Effector memory CD4-positive, alpha-beta T cell (primary cell): ENCODE measurements at regions not wholly inside any gene's neighbourhood (a gene's known extent, or its start where the extent isn't known, plus 50 kb on each side); places are given as distances from the start of the nearest gene placed in this dataset.

Experiments used
- DNase-seq, 3 donors: peaks; one replicate each; pipeline ENCODE4 v3.0.0-alpha.2; 2020
- H3K27ac ChIP-seq: 2 replicates; pipeline ENCODE4 v1.7.0; 2013; ENCODE audit warnings: mild to moderate bottlenecking, low read length, moderate library complexity; ENCODE audit not compliant: insufficient read depth, poor library complexity, severe bottlenecking
- H3K27me3 ChIP-seq: replicated peaks from 2 replicates; pipeline ENCODE4 v1.7.0; 2013; ENCODE audit warnings: mild to moderate bottlenecking, low read length; ENCODE audit not compliant: insufficient read depth, control insufficient read depth, poor library complexity, severe bottlenecking
- H3K36me3 ChIP-seq: 2 replicates; pipeline ENCODE4 v1.7.0; 2013; ENCODE audit warnings: mild to moderate bottlenecking, low read length, moderate library complexity; ENCODE audit not compliant: control insufficient read depth, insufficient read depth
- H3K4me1 ChIP-seq: 2 replicates; pipeline ENCODE4 v1.7.0; 2013; ENCODE audit warnings: low read length, mild to moderate bottlenecking; ENCODE audit not compliant: control insufficient read depth, insufficient read depth, poor library complexity, severe bottlenecking
- H3K4me3 ChIP-seq: 2 replicates; pipeline ENCODE4 v1.7.0; 2013; ENCODE audit warnings: low read length, low read depth, mild to moderate bottlenecking; ENCODE audit not compliant: insufficient read depth, poor library complexity, severe bottlenecking
- H3K9me3 ChIP-seq: 2 replicates; pipeline ENCODE4 v1.7.0; 2013; ENCODE audit warnings: mild to moderate bottlenecking, low read length, moderate library complexity; ENCODE audit not compliant: control insufficient read depth

- DNase-seq: no peak
- no peaks in the 10 kb centered on the region for H3K36me3 ChIP-seq
- H3K4me3 ChIP-seq: no peak overlapping the region
- no peaks in the 10 kb centered on the region for H3K4me1 ChIP-seq
- H3K9me3 ChIP-seq: no peaks in the 10 kb centered on the region
- no peak overlapping the region for H3K27ac ChIP-seq
- H3K27me3 ChIP-seq: no peaks in the 10 kb centered on the region
These were observed 242.3 kb upstream of the GRIP1 start for GRCh38 chr12:66921151-66921550.

GRCh38 chr12:66925083-66925482 is 246.2 kb upstream of the GRIP1 start:
- no peaks in the 10 kb centered on the region for H3K9me3 ChIP-seq
- H3K36me3 ChIP-seq: no peaks in the 10 kb centered on the region
- H3K4me3 ChIP-seq: no peak overlapping the region
- no peak overlapping the region for H3K27ac ChIP-seq
- no peaks in the 10 kb centered on the region for H3K4me1 ChIP-seq
- no peaks in the 10 kb centered on the region for H3K27me3 ChIP-seq
- DNase-seq: no peak

- H3K9me3 ChIP-seq: no peaks in the 10 kb centered on the region
- H3K36me3 ChIP-seq: no peaks in the 10 kb centered on the region
- no peak overlapping the region for H3K27ac ChIP-seq
- DNase-seq: no peak
- no peaks in the 10 kb centered on the region for H3K4me1 ChIP-seq
- H3K27me3 ChIP-seq: no peaks in the 10 kb centered on the region
- H3K4me3 ChIP-seq: no peak overlapping the region
These were observed 250.2 kb upstream of the GRIP1 start for GRCh38 chr12:66929121-66929520.

GRCh38 chr12:66931091-66931490 is 252.2 kb upstream of the GRIP1 start:
- DNase-seq: no peak
- H3K9me3 ChIP-seq: no peaks in the 10 kb centered on the region

GRCh38 chr12:66932126-66932525 is 253.2 kb upstream of the GRIP1 start:
- Histone ChIP-seq H3K27me3 (no peaks in the 10 kb centered on the region), H3K9me3 (no peaks in the 10 kb centered on the region), H3K27ac (no peak overlapping the region), H3K4me1 (no peaks in the 10 kb centered on the region), H3K4me3 (no peak overlapping the region), H3K36me3 (no peaks in the 10 kb centered on the region)
- no peak for DNase-seq

More at GRCh38 chr12:66931091-66931490, 252.2 kb upstream of the GRIP1 start:
- Histone ChIP-seq H3K27me3 (no peaks in the 10 kb centered on the region), H3K36me3 (no peaks in the 10 kb centered on the region), H3K27ac (no peak overlapping the region), H3K4me3 (no peak overlapping the region), H3K4me1 (no peaks in the 10 kb centered on the region)

GRCh38 chr12:66934302-66935062 is 255.6 kb upstream of the GRIP1 start:
- H3K27me3 ChIP-seq: no peaks in the 10 kb centered on the region
- H3K9me3 ChIP-seq: no peaks in the 10 kb centered on the region
- H3K36me3 ChIP-seq: no peaks in the 10 kb centered on the region
- no peak for DNase-seq
- no peaks in the 10 kb centered on the region for H3K4me1 ChIP-seq
- no peak overlapping the region for H3K27ac ChIP-seq
- H3K4me3 ChIP-seq: no peak overlapping the region

GRCh38 chr12:66941150-66941549 is 262.3 kb upstream of the GRIP1 start:
- no peak overlapping the region for H3K27ac ChIP-seq
- DNase-seq: no peak
- no peaks in the 10 kb centered on the region for H3K4me1 ChIP-seq
- no peaks in the 10 kb centered on the region for H3K9me3 ChIP-seq
- no peak overlapping the region for H3K4me3 ChIP-seq
- H3K27me3 ChIP-seq: no peaks in the 10 kb centered on the region
- H3K36me3 ChIP-seq: no peaks in the 10 kb centered on the region

- DNase-seq: no peak
- Histone ChIP-seq H3K4me3 (no peak overlapping the region), H3K27me3 (no peaks in the 10 kb centered on the region), H3K27ac (no peak overlapping the region), H3K4me1 (no peaks in the 10 kb centered on the region), H3K36me3 (no peaks in the 10 kb centered on the region), H3K9me3 (no peaks in the 10 kb centered on the region)
These were observed 264.0 kb upstream of the GRIP1 start for GRCh38 chr12:66942741-66943465.

- Histone ChIP-seq H3K36me3 (no peaks in the 10 kb centered on the region), H3K9me3 (no peaks in the 10 kb centered on the region)
These were observed 265.5 kb upstream of the GRIP1 start for GRCh38 chr12:66944365-66944764.

GRCh38 chr12:66945189-66945817 is 266.4 kb upstream of the GRIP1 start:
- H3K9me3 ChIP-seq: no peaks in the 10 kb centered on the region
- H3K36me3 ChIP-seq: no peaks in the 10 kb centered on the region
- no peak for DNase-seq
- H3K4me3 ChIP-seq: no peak overlapping the region
- H3K27me3 ChIP-seq: no peaks in the 10 kb centered on the region
- no peak overlapping the region for H3K27ac ChIP-seq
- H3K4me1 ChIP-seq: no peaks in the 10 kb centered on the region

More at GRCh38 chr12:66944365-66944764, 265.5 kb upstream of the GRIP1 start:
- H3K4me3 ChIP-seq: no peak overlapping the region
- no peaks in the 10 kb centered on the region for H3K4me1 ChIP-seq
- H3K27me3 ChIP-seq: no peaks in the 10 kb centered on the region
- no peak for DNase-seq
- H3K27ac ChIP-seq: no peak overlapping the region
